ENCODE measurements at regions not wholly inside any gene's neighbourhood (a gene's known extent, or its start where the extent isn't known, plus 50 kb on each side); places are given as distances from the start of the nearest gene placed in this dataset.

DNA sequence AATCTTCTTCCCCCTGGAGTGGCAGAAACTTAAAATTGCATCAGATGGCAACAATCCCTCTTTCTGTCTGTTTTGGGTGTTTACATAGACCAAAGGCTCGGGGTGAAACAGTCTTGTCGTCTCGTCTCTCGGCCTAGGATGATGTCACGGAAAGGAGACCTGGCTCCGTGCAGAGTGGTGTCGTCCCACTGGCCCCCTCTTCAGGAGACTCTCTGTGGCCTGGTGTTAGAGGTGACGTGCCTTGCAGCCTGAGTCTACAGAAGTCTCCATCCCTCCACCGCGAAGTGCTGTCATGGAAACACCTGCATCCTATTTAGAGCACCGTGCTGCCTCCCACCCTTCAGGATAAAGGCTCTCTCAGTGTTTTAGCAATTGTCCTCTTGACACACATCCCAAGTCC, 409.7 kb downstream of the IRX1 start:
- TF ChIP-seq, protein P1, sequence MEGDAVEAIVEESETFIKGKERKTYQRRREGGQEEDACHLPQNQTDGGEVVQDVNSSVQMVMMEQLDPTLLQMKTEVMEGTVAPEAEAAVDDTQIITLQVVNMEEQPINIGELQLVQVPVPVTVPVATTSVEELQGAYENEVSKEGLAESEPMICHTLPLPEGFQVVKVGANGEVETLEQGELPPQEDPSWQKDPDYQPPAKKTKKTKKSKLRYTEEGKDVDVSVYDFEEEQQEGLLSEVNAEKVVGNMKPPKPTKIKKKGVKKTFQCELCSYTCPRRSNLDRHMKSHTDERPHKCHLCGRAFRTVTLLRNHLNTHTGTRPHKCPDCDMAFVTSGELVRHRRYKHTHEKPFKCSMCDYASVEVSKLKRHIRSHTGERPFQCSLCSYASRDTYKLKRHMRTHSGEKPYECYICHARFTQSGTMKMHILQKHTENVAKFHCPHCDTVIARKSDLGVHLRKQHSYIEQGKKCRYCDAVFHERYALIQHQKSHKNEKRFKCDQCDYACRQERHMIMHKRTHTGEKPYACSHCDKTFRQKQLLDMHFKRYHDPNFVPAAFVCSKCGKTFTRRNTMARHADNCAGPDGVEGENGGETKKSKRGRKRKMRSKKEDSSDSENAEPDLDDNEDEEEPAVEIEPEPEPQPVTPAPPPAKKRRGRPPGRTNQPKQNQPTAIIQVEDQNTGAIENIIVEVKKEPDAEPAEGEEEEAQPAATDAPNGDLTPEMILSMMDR (IDR thresholded peaks at IDR 0.05) = no peak
- no peak for TF ChIP-seq POLR2A (IDR thresholded peaks at IDR 0.05)

All from ovary (tissue), 3 donors.